RPMI7951 (cell line): ENCODE measurements at regions not wholly inside any gene's neighbourhood (a gene's known extent, or its start where the extent isn't known, plus 50 kb on each side); places are given as distances from the start of the nearest gene placed in this dataset.

Experiments
- DNase-seq: peaks from one replicate; pipeline ENCODE4 v3.0.0-alpha.2; 2012; ENCODE audit warnings: low read depth

GRCh38 chr10:20948686-20949327 lies 51.7 kb upstream of the NEBL start:
- DNase-seq, result no peak
